ENCODE measurements at regions not wholly inside any gene's neighbourhood (a gene's known extent, or its start where the extent isn't known, plus 50 kb on each side); places are given as distances from the start of the nearest gene placed in this dataset.

DNA sequence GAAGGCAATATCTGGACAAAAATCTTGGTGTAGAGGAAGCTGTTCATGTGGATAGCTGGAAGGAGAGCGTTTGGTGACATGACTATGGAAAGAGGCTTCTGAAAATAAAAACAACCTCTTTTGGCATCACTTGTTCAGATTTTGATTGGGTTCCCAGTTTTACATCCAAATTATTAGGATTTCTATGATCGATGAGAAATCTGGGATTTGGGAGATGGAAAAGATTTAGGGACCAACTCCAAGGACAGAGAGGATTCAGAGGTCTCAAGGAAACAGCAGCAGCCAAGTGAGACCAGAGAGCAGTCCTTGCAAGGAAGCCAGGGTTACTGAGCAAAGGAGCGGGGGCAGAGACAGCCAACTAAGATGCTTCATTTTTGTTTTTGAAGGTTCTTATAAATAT is 441.7 kb downstream of the TRIB2 start (continued):
- TF ChIP-seq, protein P1, sequence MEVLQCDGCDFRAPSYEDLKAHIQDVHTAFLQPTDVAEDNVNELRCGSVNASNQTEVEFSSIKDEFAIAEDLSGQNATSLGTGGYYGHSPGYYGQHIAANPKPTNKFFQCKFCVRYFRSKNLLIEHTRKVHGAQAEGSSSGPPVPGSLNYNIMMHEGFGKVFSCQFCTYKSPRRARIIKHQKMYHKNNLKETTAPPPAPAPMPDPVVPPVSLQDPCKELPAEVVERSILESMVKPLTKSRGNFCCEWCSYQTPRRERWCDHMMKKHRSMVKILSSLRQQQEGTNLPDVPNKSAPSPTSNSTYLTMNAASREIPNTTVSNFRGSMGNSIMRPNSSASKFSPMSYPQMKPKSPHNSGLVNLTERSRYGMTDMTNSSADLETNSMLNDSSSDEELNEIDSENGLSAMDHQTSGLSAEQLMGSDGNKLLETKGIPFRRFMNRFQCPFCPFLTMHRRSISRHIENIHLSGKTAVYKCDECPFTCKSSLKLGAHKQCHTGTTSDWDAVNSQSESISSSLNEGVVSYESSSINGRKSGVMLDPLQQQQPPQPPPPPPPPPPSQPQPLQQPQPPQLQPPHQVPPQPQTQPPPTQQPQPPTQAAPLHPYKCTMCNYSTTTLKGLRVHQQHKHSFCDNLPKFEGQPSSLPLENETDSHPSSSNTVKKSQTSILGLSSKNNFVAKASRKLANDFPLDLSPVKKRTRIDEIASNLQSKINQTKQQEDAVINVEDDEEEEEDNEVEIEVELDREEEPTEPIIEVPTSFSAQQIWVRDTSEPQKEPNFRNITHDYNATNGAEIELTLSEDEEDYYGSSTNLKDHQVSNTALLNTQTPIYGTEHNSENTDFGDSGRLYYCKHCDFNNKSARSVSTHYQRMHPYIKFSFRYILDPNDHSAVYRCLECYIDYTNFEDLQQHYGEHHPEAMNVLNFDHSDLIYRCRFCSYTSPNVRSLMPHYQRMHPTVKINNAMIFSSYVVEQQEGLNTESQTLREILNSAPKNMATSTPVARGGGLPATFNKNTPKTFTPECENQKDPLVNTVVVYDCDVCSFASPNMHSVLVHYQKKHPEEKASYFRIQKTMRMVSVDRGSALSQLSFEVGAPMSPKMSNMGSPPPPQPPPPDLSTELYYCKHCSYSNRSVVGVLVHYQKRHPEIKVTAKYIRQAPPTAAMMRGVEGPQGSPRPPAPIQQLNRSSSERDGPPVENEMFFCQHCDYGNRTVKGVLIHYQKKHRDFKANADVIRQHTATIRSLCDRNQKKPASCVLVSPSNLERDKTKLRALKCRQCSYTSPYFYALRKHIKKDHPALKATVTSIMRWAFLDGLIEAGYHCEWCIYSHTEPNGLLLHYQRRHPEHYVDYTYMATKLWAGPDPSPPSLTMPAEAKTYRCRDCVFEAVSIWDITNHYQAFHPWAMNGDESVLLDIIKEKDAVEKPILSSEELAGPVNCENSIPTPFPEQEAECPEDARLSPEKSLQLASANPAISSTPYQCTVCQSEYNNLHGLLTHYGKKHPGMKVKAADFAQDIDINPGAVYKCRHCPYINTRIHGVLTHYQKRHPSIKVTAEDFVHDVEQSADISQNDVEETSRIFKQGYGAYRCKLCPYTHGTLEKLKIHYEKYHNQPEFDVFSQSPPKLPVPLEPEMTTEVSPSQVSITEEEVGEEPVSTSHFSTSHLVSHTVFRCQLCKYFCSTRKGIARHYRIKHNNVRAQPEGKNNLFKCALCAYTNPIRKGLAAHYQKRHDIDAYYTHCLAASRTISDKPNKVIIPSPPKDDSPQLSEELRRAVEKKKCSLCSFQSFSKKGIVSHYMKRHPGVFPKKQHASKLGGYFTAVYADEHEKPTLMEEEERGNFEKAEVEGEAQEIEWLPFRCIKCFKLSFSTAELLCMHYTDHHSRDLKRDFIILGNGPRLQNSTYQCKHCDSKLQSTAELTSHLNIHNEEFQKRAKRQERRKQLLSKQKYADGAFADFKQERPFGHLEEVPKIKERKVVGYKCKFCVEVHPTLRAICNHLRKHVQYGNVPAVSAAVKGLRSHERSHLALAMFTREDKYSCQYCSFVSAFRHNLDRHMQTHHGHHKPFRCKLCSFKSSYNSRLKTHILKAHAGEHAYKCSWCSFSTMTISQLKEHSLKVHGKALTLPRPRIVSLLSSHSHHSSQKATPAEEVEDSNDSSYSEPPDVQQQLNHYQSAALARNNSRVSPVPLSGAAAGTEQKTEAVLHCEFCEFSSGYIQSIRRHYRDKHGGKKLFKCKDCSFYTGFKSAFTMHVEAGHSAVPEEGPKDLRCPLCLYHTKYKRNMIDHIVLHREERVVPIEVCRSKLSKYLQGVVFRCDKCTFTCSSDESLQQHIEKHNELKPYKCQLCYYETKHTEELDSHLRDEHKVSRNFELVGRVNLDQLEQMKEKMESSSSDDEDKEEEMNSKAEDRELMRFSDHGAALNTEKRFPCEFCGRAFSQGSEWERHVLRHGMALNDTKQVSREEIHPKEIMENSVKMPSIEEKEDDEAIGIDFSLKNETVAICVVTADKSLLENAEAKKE (CRISPR knock-in tag; IDR thresholded peaks at IDR 0.05) = no peak
- TF ChIP-seq, protein P2, sequence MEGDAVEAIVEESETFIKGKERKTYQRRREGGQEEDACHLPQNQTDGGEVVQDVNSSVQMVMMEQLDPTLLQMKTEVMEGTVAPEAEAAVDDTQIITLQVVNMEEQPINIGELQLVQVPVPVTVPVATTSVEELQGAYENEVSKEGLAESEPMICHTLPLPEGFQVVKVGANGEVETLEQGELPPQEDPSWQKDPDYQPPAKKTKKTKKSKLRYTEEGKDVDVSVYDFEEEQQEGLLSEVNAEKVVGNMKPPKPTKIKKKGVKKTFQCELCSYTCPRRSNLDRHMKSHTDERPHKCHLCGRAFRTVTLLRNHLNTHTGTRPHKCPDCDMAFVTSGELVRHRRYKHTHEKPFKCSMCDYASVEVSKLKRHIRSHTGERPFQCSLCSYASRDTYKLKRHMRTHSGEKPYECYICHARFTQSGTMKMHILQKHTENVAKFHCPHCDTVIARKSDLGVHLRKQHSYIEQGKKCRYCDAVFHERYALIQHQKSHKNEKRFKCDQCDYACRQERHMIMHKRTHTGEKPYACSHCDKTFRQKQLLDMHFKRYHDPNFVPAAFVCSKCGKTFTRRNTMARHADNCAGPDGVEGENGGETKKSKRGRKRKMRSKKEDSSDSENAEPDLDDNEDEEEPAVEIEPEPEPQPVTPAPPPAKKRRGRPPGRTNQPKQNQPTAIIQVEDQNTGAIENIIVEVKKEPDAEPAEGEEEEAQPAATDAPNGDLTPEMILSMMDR (conservative IDR thresholded peaks at IDR 0.05; ENCODE audit: low read depth in 2 of 2) = no peak
- no peak for TF ChIP-seq POLR2AphosphoS5 (IDR thresholded peaks at IDR 0.05; ENCODE audit: low read depth)
- no peak for TF ChIP-seq ZNF331 (CRISPR knock-in tag; IDR thresholded peaks at IDR 0.05; ENCODE audit: low read depth)
- no peak for TF ChIP-seq EZH2 (IDR thresholded peaks at IDR 0.05; ENCODE audit: low read depth, unreplicated experiment)
- TF ChIP-seq NANOG (IDR thresholded peaks at IDR 0.05; ENCODE audit: borderline replicate concordance) = no peak
- TF ChIP-seq ZNF114 (CRISPR knock-in tag; IDR thresholded peaks at IDR 0.05) = no peak

DNA sequence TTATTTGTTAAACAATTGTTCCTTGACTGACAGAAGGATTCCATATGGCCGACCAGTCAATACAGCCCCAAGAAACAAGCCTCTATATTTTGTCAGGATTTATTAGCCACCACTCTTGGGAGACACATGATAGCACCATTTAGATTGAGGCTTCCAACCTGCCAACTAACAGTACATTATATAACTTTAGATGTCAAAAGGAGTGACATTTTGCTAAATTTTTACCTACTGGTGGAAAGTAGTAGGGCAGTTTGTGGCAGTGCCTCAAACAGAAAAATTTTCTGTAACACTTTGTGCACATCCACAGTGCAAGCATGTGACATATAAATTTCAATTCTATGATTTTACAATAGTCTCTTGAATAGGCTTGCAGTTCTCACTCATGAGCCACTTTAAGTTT is 464.0 kb downstream of the TRIB2 start:
- no peaks in the 10 kb centered on the region for H3K27me3 ChIP-seq (ENCODE audit: insufficient read depth)
- no peak overlapping the region for H3K27ac Mint-ChIP-seq
- no peaks in the 10 kb centered on the region for H3K79me2 ChIP-seq (replicated peaks; ENCODE audit: insufficient read depth)
- no peaks in the 10 kb centered on the region for H3K4me1 ChIP-seq (ENCODE audit: insufficient read depth)
- ATAC-seq = no peak
- TF ChIP-seq NANOG (IDR thresholded peaks at IDR 0.05; ENCODE audit: borderline replicate concordance) (no peak), POLR2AphosphoS5 (IDR thresholded peaks at IDR 0.05; ENCODE audit: low read depth) (no peak), STAT1 (IDR thresholded peaks at IDR 0.05; ENCODE audit: unreplicated experiment) (no peak), ZNF114 (CRISPR knock-in tag; IDR thresholded peaks at IDR 0.05) (no peak), EZH2 (IDR thresholded peaks at IDR 0.05; ENCODE audit: low read depth, unreplicated experiment) (no peak), JUNB (IDR thresholded peaks at IDR 0.05; ENCODE audit: unreplicated experiment) (no peak), ZNF331 (CRISPR knock-in tag; IDR thresholded peaks at IDR 0.05; ENCODE audit: low read depth) (no peak)
- TF ChIP-seq, protein P3, sequence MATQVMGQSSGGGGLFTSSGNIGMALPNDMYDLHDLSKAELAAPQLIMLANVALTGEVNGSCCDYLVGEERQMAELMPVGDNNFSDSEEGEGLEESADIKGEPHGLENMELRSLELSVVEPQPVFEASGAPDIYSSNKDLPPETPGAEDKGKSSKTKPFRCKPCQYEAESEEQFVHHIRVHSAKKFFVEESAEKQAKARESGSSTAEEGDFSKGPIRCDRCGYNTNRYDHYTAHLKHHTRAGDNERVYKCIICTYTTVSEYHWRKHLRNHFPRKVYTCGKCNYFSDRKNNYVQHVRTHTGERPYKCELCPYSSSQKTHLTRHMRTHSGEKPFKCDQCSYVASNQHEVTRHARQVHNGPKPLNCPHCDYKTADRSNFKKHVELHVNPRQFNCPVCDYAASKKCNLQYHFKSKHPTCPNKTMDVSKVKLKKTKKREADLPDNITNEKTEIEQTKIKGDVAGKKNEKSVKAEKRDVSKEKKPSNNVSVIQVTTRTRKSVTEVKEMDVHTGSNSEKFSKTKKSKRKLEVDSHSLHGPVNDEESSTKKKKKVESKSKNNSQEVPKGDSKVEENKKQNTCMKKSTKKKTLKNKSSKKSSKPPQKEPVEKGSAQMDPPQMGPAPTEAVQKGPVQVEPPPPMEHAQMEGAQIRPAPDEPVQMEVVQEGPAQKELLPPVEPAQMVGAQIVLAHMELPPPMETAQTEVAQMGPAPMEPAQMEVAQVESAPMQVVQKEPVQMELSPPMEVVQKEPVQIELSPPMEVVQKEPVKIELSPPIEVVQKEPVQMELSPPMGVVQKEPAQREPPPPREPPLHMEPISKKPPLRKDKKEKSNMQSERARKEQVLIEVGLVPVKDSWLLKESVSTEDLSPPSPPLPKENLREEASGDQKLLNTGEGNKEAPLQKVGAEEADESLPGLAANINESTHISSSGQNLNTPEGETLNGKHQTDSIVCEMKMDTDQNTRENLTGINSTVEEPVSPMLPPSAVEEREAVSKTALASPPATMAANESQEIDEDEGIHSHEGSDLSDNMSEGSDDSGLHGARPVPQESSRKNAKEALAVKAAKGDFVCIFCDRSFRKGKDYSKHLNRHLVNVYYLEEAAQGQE (IDR thresholded peaks at IDR 0.05; ENCODE audit: unreplicated experiment) = no peak
- TF ChIP-seq, protein P2 (conservative IDR thresholded peaks at IDR 0.05; ENCODE audit: low read depth in 2 of 2) = no peak; a peak in 1 of 4 replicates
- H3K36me3 Mint-ChIP-seq (ENCODE audit: low read depth) = peaks cover 9% of the 10 kb centered on the region; the same call in 2 of the 3 replicates
- no peaks in the 10 kb centered on the region for H3K4me1 Mint-ChIP-seq
- H3K9me3 Mint-ChIP-seq = peaks cover 22% of the 10 kb centered on the region
- H4K20me1 ChIP-seq (replicated peaks; ENCODE audit: insufficient read depth) = no peaks in the 10 kb centered on the region; the same call in 1 of the 2 replicates
- H3K4me2 ChIP-seq = no peak overlapping the region
- H3F3A ChIP-seq (replicated peaks; ENCODE audit: low read depth) = no peaks in the 10 kb centered on the region
- DNase-seq (ENCODE audit: low spot score) = no peak
- no peak overlapping the region; the same call in 1 of the 2 replicates for H2AFZ ChIP-seq
- no peak overlapping the region for H3K27ac ChIP-seq (ENCODE audit: low read depth)
- H3K36me3 ChIP-seq (ENCODE audit: insufficient read depth) = no peaks in the 10 kb centered on the region
- 0 out of 2 replicates have a peak, but pooled peaks cover 7% of the 10 kb centered on the region for H3K9me2 ChIP-seq (ENCODE audit: insufficient read depth)
- no peak overlapping the region for H3K4me3 ChIP-seq
- H3K4me3 Mint-ChIP-seq = no peak overlapping the region
- peaks cover 3% of the 10 kb centered on the region for H3K27me3 Mint-ChIP-seq (ENCODE audit: insufficient read depth, low read depth, poor library complexity)
